T-helper 17 cell (primary cell): ENCODE measurements at regions not wholly inside any gene's neighbourhood (a gene's known extent, or its start where the extent isn't known, plus 50 kb on each side); places are given as distances from the start of the nearest gene placed in this dataset.

Experiments
- ATAC-seq: fragments of 150-1000 bp; cut with Tn5 transposase; 2 replicates; pipeline ENCODE4 v1.10.0; 2021; ENCODE audit warnings: mild to moderate bottlenecking, moderate library complexity
- DNase-seq, 3 donors: peaks; one replicate each; pipeline versions ENCODE4 v3.0.0 to v3.0.0-alpha.2; 2020 to 2021
- H3K9me3 ChIP-seq: one replicate; pipeline ENCODE4 v1.7.0; 2013; ENCODE audit warnings: low read length, mild to moderate bottlenecking; ENCODE audit not compliant: control insufficient read depth, poor library complexity, severe bottlenecking
- H3K27ac Mint-ChIP-seq: one replicate; pipeline ENCODE4 v1.8.0; 2022; ENCODE audit warnings: mild to moderate bottlenecking, moderate library complexity, mixed read lengths
- H3K27me3 Mint-ChIP-seq: one replicate; pipeline ENCODE4 v1.8.0; 2022; ENCODE audit warnings: mixed read lengths
- H3K36me3 Mint-ChIP-seq: one replicate; pipeline ENCODE4 v1.8.0; 2022; ENCODE audit warnings: low read depth, mixed read lengths
- H3K4me1 Mint-ChIP-seq: one replicate; pipeline ENCODE4 v1.8.0; 2022; ENCODE audit warnings: mild to moderate bottlenecking, mixed read lengths
- H3K4me3 Mint-ChIP-seq: one replicate; pipeline ENCODE4 v1.8.0; 2022; ENCODE audit warnings: mild to moderate bottlenecking, moderate library complexity, mixed read lengths

GRCh38 chr13:44106266-44107152 lies 226.8 kb downstream of the LACC1 start:
- Mint-ChIP-seq H3K4me1 (no peaks in the 10 kb centered on the region), H3K27me3 (peaks cover 31% of the 10 kb centered on the region), H3K36me3 (no peaks in the 10 kb centered on the region), H3K4me3 (no peak overlapping the region), H3K27ac (no peak overlapping the region)
- ATAC-seq: no peak
- no peak for DNase-seq
- no peaks in the 10 kb centered on the region for H3K9me3 ChIP-seq

- Mint-ChIP-seq H3K4me3 (no peak overlapping the region), H3K4me1 (no peaks in the 10 kb centered on the region), H3K27me3 (peaks cover 31% of the 10 kb centered on the region), H3K36me3 (no peaks in the 10 kb centered on the region), H3K27ac (no peak overlapping the region)
- no peak for DNase-seq
- no peak for ATAC-seq
- no peaks in the 10 kb centered on the region for H3K9me3 ChIP-seq
These were observed 227.8 kb downstream of the LACC1 start for GRCh38 chr13:44107357-44108121.

- DNase-seq: no peak
- Mint-ChIP-seq H3K4me1 (peaks cover 6% of the 10 kb centered on the region), H3K27me3 (peaks cover 31% of the 10 kb centered on the region), H3K27ac (no peak overlapping the region), H3K4me3 (no peak overlapping the region), H3K36me3 (no peaks in the 10 kb centered on the region)
- no peak for ATAC-seq
- no peaks in the 10 kb centered on the region for H3K9me3 ChIP-seq
These were observed 228.7 kb downstream of the LACC1 start for GRCh38 chr13:44108331-44108858.

GRCh38 chr13:44110091-44110621 lies 230.5 kb downstream of the LACC1 start:
- no peaks in the 10 kb centered on the region for H3K9me3 ChIP-seq
- Mint-ChIP-seq H3K27me3 (peaks cover 21% of the 10 kb centered on the region), H3K27ac (no peak overlapping the region), H3K36me3 (no peaks in the 10 kb centered on the region), H3K4me1 (peaks cover 6% of the 10 kb centered on the region), H3K4me3 (no peak overlapping the region)
- no peak for DNase-seq
- ATAC-seq: no peak

- H3K4me1 Mint-ChIP-seq: peaks cover 6% of the 10 kb centered on the region
- peaks cover 12% of the 10 kb centered on the region for H3K27me3 Mint-ChIP-seq
- H3K9me3 ChIP-seq: no peaks in the 10 kb centered on the region
- no peak overlapping the region for H3K4me3 Mint-ChIP-seq
- no peak overlapping the region for H3K27ac Mint-ChIP-seq
- ATAC-seq: no peak
- DNase-seq: no peak
- no peaks in the 10 kb centered on the region for H3K36me3 Mint-ChIP-seq
These were observed 232.0 kb downstream of the LACC1 start for GRCh38 chr13:44111701-44112100.

- H3K36me3 Mint-ChIP-seq: no peaks in the 10 kb centered on the region
- DNase-seq: no peak
- H3K27ac Mint-ChIP-seq: no peak overlapping the region
- no peaks in the 10 kb centered on the region for H3K9me3 ChIP-seq
- H3K4me1 Mint-ChIP-seq: peaks cover 8% of the 10 kb centered on the region
- no peak for ATAC-seq
- H3K4me3 Mint-ChIP-seq: peak overlapping the region; percentile 5
- peaks cover 1% of the 10 kb centered on the region for H3K27me3 Mint-ChIP-seq
These were observed 233.1 kb downstream of the LACC1 start for GRCh38 chr13:44112700-44113329.

- Mint-ChIP-seq H3K4me1 (peaks cover 8% of the 10 kb centered on the region), H3K4me3 (no peak overlapping the region), H3K27me3 (no peaks in the 10 kb centered on the region), H3K27ac (peak overlapping the region; percentile 60), H3K36me3 (no peaks in the 10 kb centered on the region)
- no peak for ATAC-seq
- no peak for DNase-seq
- no peaks in the 10 kb centered on the region for H3K9me3 ChIP-seq
These were observed 237.0 kb downstream of the LACC1 start for GRCh38 chr13:44116562-44117332.

- ATAC-seq (no peak), DNase-seq (no peak)
- Mint-ChIP-seq H3K4me3 (no peak overlapping the region), H3K27ac (no peak overlapping the region), H3K27me3 (no peaks in the 10 kb centered on the region), H3K36me3 (no peaks in the 10 kb centered on the region), H3K4me1 (peaks cover 8% of the 10 kb centered on the region)
- no peaks in the 10 kb centered on the region for H3K9me3 ChIP-seq
These were observed 237.6 kb downstream of the LACC1 start for GRCh38 chr13:44117351-44117750.

GRCh38 chr13:44117816-44118215 lies 238.1 kb downstream of the LACC1 start:
- ATAC-seq (no peak), DNase-seq (no peak)
- peak overlapping the region; percentile 43 for H3K4me3 Mint-ChIP-seq
- H3K27ac Mint-ChIP-seq: no peak overlapping the region
- H3K4me1 Mint-ChIP-seq: peaks cover 6% of the 10 kb centered on the region
- H3K36me3 Mint-ChIP-seq: no peaks in the 10 kb centered on the region
- no peaks in the 10 kb centered on the region for H3K9me3 ChIP-seq
- H3K27me3 Mint-ChIP-seq: no peaks in the 10 kb centered on the region

GRCh38 chr13:44118881-44119280 lies 239.2 kb downstream of the LACC1 start:
- peaks cover 3% of the 10 kb centered on the region for H3K4me1 Mint-ChIP-seq
- DNase-seq (no peak), ATAC-seq (no peak)
- no peaks in the 10 kb centered on the region for H3K9me3 ChIP-seq
- no peak overlapping the region for H3K4me3 Mint-ChIP-seq
- no peak overlapping the region for H3K27ac Mint-ChIP-seq
- H3K27me3 Mint-ChIP-seq: no peaks in the 10 kb centered on the region
- H3K36me3 Mint-ChIP-seq: peaks cover 2% of the 10 kb centered on the region

- no peak overlapping the region for H3K27ac Mint-ChIP-seq
These were observed 240.3 kb downstream of the LACC1 start for GRCh38 chr13:44120043-44120442.

More at GRCh38 chr13:44120043-44120442, 240.3 kb downstream of the LACC1 start:
- no peaks in the 10 kb centered on the region for H3K9me3 ChIP-seq
- Mint-ChIP-seq H3K36me3 (peaks cover 2% of the 10 kb centered on the region), H3K4me3 (no peak overlapping the region), H3K27me3 (no peaks in the 10 kb centered on the region), H3K4me1 (peaks cover 3% of the 10 kb centered on the region)
- DNase-seq (no peak), ATAC-seq (no peak)
